ENCODE measurements at regions not wholly inside any gene's neighbourhood (a gene's known extent, or its start where the extent isn't known, plus 50 kb on each side); places are given as distances from the start of the nearest gene placed in this dataset.

DNA sequence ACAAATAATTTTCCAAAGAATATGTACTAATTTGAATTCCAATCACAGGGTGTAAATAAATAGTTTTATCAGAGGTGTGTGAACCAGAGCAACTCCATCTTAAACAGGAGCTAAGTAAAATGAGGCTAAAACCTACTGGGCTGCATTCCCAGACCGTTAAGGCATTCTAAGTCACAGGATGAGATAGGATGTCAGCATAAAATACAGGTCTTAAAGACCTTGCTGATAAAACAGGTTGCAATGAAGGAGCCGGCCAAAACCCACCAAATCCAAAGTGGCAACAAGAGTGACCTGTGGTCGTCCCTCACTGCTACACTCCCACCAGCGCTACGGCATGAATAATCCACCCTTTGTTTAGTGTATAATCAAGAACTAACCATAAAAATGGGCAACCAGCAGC, 291.7 kb upstream of the SEMA3D start:
- DNase-seq = no peak

DNA sequence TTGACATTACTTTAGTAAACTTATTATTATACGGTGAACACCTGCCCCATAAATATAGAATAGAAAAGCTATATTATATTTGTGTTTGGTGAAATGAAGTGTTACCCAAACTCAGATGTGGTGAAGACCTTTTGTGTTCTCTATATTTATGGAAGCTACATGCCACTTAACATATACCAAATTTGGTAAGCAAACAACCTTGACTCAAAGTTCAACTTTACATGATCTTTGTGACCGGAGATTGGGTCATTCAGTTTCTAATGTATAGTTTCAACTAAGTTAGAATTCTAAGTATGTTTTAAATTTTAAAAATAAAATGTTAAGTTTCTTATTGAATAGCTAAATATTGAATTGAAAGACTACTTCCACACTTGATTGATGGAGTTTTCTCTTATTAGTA, 288.6 kb upstream of the SEMA3D start:
- DNase-seq = no peak

DNA sequence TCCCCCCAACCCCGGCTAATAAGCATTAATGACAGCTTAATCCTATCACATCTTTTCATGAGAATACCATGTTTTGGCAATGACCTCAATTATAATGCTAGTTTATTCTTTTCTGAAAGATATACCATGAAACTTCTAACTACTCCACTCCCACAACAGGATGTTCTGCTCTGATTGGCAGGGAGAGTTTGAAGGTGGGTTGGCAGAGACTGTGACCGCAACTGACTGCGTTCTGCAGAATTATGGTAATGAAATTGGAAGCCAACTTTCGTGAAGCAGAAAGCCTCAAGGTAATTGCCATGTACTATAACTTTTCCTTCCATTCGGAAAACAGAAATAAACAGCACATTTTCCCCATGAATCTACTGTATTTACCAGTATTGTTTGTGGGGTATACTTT, 288.2 kb upstream of the SEMA3D start:
- DNase-seq = no peak

DNA sequence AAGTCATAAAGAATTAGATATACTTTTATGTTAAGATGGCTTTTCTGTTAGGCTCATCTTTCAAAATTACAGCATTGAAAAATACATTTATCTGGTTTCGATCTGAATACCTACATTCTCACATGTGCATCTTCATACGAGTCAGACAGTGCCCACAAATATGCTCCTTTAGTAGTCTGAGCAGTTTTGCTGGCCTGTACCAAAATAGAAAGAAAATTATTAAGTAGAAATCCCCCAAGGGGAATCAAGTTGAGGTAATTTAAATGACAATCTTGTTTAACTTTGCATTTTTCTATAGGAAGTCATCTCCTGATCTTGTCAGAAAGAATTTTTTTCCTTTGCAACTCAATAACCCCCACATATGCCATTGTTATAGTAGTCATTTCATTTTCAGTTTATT, 287.4 kb upstream of the SEMA3D start:
- DNase-seq = no peak

DNA sequence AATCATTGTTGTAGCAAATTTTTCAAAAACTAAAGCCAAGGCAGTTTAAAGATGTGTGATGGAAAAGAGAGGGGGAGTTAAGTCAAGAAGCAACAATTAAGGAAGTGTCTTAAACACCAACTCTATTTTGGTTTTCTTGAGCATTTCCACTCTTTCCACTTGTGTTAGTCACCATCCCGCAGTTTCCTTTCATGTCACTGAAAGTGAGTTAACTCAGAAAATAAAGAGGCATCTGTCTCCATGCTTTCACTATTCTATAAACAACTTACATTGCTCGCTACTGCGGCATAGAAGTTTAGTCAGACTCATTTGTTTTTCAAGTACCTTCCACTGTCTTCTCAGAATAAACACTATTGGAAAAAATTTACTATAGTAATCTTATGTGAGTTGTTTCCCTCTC, 284.9 kb upstream of the SEMA3D start:
- no peak for DNase-seq

DNA sequence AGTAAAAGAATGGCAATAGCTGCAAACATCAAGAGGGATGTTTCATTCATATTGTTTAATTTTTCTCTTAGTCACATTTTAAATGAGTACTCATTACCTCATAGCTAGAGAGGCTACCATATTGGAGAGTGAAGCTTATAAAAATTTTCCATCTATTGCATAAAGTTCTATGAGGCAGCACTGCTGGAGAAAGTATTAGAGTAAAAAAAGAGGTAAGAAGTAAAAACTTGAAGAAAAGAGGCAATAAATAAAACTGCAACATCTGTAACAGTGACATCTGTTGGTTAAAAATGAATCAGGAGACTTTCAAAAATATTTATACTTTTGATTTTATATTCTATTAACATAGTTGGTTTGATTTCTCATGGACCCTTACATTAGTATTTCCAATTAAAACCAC, 284.5 kb upstream of the SEMA3D start:
- no peak for DNase-seq

DNA sequence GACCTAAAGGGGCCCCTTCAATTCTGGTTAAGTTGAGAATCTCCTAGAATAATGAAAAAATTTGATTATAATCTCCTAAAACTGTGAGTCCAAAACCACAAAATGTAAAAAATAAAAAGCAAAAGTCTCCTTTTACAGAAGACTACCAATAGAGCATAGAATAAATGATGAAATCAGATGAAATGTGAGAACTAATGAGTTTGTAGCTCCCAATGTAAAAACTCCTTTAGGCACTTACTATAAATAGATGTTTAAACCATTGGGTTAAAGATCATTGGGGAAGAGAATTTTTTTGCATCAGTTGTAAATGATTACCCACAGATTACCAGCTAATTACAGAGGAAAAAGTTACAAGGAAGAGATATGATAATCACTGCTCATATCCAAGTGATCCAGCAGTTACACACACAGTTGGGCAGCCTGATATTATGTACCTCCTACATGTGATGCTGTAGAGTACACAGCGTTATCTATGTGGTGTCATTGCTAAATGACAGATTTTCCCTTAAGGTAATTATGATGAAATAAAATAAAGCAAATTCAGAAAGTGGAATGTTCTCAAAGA, 282.7 kb upstream of the SEMA3D start:
- DNase-seq = no peak

DNA sequence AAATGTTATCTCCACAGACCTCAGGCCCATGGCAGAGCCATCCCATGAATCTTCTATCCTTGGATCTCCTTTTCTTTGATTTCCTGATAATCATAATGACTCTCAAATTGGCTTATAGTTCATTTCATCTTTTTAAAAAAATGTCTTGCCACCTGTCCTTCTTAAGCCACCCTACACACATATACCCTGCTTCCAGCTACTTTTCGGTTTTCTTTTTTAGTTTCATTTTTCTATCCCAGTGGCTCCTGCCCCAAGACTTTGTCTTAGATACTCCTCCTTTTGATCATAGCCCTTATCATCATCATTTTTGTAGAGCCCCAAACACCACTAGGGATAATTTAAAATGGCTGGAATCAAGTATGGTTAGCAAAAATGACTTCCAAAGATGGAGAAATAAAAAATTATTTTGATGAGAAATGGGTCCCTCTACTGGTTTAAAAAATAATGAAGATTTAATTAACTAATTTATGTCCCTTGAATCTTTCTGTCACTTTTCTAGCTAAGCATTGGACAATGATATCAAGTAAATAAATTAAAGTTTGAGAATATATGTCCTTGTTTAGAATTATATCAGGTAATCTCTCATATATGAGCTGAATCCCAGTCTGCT, 277.3 kb upstream of the SEMA3D start:
- no peak for DNase-seq

DNA sequence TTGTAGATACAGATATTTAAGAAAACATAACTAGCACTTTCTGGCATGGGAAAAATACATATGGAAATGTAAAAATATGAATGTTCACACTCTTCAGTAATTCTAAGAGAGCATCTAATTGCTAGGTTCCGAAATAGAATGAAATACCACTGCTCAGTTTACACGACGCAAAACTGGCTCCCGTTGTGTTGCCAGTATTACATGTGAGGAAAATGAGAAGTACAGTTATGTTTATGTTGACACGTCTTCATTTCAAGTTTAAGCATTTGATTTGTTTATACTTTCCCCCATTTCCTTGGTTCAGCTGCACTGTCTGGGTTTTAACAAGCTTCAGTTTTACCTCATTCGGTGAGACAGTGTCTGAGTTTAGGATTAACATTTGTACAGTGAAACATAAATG, 275.8 kb upstream of the SEMA3D start:
- no peak for DNase-seq

DNA sequence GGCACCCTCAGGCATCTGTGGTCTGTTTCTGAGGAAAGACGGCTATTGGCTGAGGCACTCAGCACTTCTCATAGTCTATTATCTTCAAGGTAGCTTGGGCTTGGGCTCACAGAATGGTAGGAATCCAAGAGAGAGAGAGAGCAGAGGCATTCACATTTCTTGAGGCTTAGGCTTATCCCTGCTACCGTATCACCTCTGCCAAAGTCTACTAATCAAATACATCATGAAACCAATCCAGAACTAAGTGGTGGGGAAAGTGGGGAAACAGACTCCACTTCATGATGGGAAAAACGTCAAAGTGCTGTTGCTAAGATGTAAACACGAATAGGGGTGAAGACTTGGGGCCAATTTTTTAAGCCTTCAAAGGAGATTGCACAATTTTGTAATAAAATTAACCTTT, 271.1 kb upstream of the SEMA3D start:
- DNase-seq = no peak

DNA sequence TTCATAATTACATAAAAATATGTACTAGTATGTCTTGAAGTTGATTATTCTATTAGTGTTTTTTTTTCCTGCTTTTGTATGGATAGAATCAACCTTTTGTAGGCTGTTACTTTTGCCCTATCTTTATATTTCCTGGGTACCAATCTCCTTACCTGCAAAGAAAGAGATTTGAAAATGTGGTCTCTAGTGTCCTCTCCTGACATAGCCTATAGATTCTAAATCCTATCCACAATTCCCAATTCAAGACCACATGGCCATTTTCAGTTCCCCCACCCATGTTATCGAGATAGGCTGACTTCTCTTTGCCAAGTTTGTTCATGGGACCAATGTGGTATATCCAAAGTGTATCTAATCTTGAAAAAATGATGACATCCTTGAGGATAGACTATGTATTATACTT, 269.4 kb upstream of the SEMA3D start:
- DNase-seq = no peak

DNA sequence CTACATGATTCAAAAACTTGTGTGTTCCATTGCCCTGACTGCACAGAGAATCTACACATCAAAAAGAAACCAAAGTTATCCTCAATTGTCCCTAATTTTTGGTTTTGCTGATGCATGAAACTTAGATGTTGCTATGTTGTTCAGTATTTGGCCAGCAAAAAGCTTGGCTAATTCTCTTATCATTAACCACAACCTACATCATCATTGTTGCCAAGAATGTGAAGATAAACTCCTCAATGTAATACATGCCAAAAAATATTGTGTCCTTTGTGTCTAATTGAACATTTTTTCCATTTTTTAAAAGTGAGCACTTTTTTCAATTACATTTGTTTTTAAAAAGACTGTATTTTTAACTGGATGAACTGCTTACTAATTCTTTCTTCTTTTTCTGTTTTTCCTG, 268.0 kb upstream of the SEMA3D start:
- no peak for DNase-seq

DNA sequence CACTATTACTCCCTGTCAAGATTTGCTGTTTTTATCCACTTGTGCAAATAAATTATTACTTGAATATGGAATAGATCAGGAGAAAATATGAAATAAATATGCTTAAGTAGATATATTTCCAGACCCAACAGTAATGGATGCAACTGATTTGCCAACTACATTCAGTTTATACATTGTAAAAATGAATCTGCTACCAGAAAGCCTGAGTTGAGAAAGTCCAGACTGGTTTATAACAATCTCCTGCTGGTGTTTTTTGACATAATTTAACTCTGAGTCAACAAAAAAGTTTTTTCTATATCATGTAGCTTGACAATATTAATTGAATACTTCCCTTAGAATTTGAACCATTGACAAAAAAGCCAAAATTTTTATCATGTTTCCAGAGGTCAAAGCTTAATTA, 265.8 kb upstream of the SEMA3D start:
- DNase-seq = no peak

DNA sequence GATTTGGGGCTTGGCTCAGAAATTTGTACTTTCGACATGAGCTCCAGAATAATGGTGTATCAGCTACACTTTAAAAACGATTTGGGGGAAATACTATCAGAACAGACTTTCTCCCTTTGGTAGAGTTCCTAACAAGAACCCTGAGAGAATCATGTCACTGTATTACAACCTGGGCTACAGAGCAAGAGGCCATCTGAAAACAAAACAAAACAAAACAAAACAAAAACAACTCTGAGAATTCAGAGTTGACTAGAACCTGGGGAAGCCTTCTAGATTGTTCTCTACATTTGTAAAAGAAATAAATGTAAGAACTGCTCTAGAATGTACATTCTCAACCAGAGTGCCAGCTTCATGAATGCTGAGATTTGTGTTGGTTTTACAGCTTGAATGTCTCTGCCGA, 262.6 kb upstream of the SEMA3D start:
- no peak for DNase-seq

DNA sequence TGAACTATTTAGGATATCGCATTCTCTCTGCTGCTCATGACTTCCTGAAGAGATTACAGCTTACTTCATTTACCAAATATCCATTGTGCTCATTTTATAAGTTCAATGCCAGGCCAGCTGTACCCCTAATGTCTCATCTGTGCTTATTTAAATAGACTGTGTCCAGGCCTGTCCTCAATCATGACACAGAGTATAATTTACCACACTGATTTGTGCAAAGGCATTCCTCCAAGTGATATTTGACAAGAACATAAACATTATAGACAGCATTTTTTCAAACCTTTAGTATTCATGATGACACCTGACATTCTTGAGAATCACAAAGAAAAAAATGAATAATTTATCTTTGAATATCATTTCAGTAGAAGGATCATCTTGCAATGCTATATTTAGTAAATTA, 260.1 kb upstream of the SEMA3D start:
- DNase-seq = no peak

DNA sequence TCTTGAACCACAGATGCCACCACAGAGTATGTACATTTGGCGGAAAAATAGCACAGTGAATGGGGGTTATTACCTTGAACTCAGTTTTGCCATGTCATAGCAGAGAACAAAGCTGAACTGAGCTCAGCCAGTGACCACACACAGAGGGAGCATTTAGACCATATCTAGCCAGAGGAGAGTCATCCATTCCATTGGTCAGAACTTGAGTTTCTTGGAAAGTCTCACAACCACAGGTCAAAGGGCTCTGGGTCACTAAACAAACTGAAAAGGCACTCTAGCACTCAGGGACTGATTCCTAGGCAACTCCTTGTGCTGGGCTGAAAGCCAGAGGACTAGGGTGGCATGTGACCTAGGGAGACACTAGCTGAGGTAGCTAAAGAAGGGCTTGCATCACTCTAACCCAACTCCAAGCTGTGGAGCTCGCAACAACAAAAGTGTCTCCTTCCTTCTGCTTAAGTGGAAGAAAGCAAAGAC, 239.7 kb upstream of the SEMA3D start:
- no peak for DNase-seq

DNA sequence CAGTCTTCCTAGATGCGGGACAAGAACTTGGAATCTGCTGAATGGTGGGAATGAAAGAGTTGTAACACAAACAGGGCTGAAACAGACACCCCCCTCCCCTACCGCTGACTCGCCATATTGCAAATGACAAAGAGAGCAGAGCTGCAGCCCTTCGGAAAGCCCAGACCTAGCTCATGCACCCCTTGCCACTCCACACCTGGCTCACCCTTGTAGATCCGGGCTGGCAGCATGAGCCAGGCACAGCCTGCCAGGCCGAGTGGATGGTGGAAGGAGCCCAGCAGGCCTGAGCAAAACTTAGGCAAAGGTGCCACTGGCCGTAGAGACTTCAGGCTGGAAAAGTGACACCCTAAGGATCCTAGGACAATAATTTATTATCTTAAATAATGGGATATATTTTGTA, 237.4 kb upstream of the SEMA3D start:
- DNase-seq = no peak

DNA sequence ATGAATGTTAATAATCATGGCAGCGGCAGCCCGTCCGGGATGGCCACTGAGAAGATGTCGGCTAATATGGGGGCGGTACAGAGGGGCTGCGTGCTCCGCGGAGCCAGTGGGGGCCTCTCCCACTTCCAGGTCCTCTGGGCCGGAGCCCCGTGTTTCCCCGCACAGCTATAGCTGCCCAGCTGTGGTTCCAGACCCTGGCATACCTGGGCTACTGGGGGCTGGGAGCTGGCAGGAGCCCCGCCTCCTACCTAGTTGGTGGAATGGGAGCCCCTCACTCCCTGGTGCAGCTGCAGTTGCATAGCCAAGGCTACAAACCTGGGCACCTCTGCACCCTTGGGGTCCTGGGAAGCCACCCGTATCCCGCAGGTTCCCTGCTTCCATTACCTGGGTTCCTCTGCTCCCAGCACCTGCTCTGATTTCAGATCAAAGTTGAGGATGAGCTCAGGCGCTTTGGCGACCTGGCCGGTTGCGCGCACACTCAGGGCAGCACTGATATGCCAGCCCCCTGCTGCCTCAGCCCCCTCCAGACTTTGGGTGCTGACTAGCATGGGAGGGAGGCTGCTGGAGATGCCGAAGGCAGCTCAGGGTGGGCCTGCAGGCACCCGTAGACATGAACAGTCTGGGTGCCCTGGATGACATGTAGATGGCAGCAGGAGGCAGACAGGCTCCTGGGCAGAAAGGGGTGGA, 236.5 kb upstream of the SEMA3D start:
- DNase-seq = no peak

DNA sequence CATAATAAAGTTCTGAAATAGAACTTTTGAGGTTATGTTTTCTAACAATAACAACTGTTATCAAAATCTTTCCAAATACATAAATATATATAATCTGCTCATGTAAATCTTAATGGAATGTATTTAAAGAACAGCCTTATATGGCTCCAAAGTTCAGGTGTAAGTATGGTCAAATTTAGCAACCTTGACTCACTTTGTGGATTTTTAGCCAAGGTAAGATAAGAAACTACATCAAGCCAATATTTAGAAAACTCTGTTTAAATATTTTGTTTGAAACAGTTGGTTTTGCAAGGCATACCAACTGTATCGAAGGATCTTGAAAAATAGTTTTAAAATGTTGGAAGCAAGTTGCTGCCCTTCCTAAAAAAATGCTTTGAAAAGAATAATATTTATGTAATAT, 228.9 kb upstream of the SEMA3D start:
- no peak for DNase-seq

DNA sequence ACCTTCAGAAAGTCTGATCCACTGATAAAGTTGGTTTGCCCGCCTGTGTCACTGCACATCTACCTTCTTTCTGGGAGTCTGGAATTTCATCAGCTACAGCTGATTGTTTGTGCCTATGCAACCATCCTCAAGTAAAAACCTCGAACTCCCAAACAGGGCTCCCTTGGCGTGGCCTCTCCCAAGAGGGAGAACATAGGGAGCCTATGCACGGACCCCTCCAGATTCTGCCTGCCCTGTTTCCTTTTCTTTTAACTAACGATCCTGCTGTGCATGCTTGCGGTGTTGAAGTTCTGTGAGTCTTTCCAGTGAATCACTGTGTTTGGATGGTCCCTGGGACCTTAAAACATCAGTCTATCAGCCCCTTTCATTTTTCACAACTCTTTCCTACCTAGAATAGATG, 226.9 kb upstream of the SEMA3D start:
- DNase-seq = no peak

DNA sequence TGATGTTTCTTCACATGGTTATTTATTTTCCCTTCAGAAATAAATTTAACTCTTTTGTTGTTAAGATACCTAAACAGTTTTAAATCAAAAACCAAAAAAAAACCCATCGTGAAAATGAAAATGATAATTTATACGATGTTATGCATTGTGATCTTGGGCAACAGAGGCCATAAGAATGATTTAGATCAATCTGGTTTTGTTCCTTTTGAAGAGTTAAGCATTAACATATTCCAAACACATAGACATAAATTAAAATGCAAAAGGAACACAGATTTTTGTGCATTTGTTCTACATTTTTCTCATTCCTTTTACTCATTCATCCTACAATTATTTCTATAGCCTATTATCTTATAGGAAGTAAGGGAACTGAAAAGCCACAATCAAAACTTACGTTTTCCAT, 226.1 kb upstream of the SEMA3D start:
- no peak for DNase-seq

DNA sequence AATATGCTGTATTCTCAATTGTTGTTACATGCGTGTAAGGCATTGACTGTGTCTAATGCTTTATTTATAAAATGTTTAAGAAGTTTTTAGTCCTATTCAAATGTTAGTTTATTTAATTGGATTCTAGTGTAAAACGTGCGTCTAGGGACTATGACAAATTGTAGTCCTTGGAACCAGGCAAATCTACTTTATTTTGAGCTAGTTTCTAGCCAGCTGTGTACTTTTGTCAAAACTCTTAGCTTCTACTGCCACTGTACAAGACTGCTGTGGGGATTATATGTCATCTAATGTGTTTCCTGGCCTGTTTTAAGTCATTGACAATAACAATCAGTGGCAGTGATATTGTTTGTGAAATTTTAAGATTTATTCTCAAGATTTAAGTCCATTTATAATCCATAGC, 220.5 kb upstream of the SEMA3D start:
- DNase-seq = no peak

DNA sequence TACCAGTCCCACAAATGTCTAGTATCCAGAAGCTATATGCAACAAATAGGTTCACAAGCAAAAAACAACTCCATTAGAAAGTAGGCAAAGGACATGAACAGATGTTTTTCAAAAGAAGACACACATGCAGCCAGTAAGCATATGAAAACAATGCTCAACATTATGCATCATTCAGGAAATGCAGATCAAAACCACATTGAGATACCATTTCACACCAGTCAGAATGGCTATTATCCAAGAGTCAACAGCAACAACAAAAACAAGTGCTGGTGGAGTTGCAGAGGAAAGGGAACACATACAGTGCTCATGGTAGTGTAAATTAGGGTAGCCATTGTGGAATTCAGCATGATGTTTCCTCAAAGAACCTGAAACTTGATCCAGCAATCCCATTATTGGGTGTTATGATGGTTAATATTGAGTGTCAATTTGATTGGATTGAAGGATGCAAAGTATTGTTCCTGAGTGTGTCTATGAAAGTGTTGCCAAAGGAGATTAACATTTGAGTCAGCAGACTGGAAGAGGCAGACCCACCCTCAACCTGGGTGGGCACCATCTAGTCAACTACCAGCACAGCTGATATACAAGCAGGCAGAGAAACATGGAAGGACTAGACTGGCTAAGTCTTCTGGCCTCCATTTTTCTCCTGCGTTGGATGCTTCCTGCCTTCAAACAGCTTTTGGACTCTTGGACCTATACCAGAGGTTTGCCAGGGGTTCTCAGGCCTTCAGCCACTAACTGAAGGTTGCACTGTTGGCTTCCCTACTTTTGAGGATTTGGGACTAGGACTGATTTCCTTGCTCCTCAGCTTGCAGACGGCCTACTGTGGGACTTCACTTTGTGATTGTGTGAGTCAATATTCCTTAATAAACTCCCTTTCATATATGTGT, 218.4 kb upstream of the SEMA3D start:
- no peak for DNase-seq

DNA sequence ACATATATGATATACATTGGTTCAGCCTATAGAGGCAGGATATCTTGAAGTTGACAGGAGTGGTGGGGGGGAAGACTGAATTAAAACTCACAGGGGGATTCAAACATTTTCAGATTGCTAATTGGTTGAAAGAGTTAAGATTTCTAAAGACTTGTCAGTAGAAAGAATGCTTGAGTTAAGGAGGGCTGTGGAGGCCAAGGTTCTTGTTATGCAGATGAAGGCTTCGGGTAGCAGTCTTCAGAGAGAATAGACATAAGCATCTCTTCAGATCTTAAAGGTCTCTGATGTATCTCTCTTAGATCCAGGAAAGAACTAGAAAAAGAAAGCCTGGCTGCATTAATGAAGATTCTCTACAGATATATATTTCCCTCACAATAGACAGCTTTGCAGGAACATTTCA, 209.8 kb upstream of the SEMA3D start:
- DNase-seq = no peak
